ENCODE measurements at regions not wholly inside any gene's neighbourhood (a gene's known extent, or its start where the extent isn't known, plus 50 kb on each side); places are given as distances from the start of the nearest gene placed in this dataset.

DNA sequence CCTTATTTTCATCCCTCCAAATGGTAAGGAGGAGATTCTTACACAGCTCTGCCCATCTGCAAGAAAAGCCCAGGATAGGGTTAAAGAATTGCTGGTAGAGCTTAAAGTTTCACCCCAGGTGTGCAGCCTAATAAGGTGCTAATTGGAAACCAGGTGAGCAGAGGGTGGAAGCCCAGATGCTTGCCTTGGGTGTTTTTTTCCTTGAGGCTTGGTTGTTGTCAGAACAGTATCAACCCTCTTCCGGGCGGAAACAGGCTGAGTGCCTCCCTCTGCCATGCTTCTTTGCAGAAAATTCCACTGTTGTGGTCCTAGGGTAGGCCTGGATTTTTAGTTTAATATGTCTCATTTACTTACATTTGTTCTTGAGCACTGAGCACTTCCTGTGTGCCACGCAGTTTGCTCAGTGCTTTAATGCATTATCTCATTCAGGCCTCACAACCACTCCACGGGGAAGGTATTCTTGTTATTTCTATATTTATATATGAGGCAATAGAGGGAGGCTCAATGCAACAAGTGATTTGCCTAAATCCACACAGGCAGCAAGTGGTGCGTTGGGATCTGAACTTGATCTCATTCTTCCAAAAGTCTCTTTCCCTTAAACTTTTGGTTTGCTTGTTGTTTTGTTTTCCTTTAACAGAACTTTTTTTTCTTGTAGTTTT, 115.0 kb upstream of the LRIG1 start:
- no peak for TF ChIP-seq CTCF (IDR thresholded peaks at IDR 0.05)
- TF ChIP-seq EZH2phosphoT487 (IDR thresholded peaks at IDR 0.05) = no peak

All from neural progenitor cell (in vitro differentiated cells).